CD14-positive monocyte (primary cell): ENCODE measurements at regions not wholly inside any gene's neighbourhood (a gene's known extent, or its start where the extent isn't known, plus 50 kb on each side); places are given as distances from the start of the nearest gene placed in this dataset.

Experiments
- DNase-seq, 3 donors: peaks; one replicate each; pipeline ENCODE4 v3.0.0-alpha.2; 2011 to 2022
- H2AFZ ChIP-seq: 2 replicates; pipeline ENCODE4 v1.6.0; 2012; ENCODE audit warnings: mild to moderate bottlenecking, low read depth, low read length, inconsistent platforms; ENCODE audit not compliant: insufficient read depth, poor library complexity, severe bottlenecking
- H3K27ac ChIP-seq, 2 donors: 1 replicate in 1 of 2; 2 replicates in 1 of 2; pipeline ENCODE4 v1.5.1; 2012 to 2013; ENCODE audit warnings: low read length in 2 of 2, control low read depth in 1 of 2, inconsistent platforms in 1 of 2, low read depth in 1 of 2, mild to moderate bottlenecking in 1 of 2
- H3K27me3 ChIP-seq, 2 donors: one replicate each; pipeline versions ENCODE4 v1.6.0 to v1.6.1; 2011 to 2013; ENCODE audit warnings: low read length in 2 of 2; ENCODE audit not compliant: control insufficient read depth in 2 of 2, insufficient read depth in 2 of 2
- H3K36me3 ChIP-seq, 2 donors: replicated peaks in 1 of 2; 1 replicate in 1 of 2; 2 replicates in 1 of 2; pipeline versions ENCODE4 v1.5.1 to v1.6.1; 2012 to 2013; ENCODE audit warnings: low read length in 2 of 2, control low read depth in 1 of 2, inconsistent platforms in 1 of 2, mild to moderate bottlenecking in 1 of 2; ENCODE audit not compliant: insufficient read depth in 2 of 2, control insufficient read depth in 1 of 2
- H3K4me1 ChIP-seq, 2 donors: 1 replicate in 1 of 2; 2 replicates in 1 of 2; pipeline versions ENCODE4 v1.5.1 to v1.6.1; 2012 to 2013; ENCODE audit warnings: low read length in 2 of 2, control low read depth in 1 of 2, inconsistent platforms in 1 of 2, mild to moderate bottlenecking in 1 of 2, moderate library complexity in 1 of 2; ENCODE audit not compliant: insufficient read depth in 2 of 2, control insufficient read depth in 1 of 2
- H3K4me2 ChIP-seq: replicated peaks from 2 replicates; pipeline ENCODE3; 2012; ENCODE audit warnings: low read length, moderate library complexity, mild to moderate bottlenecking; ENCODE audit not compliant: poor library complexity, severe bottlenecking; ENCODE audit errors: extremely low read depth
- H3K4me3 ChIP-seq, 3 experiments: fragments of 200-600 bp in 1 of 3; sonication (generic) in 1 of 3; replicated peaks in 1 of 3; 1 replicate in 2 of 3; 2 replicates in 1 of 3; pipeline ENCODE4 v1.5.1; 2011 to 2013; ENCODE audit warnings: low read length in 3 of 3, mild to moderate bottlenecking in 3 of 3, control low read depth in 2 of 3, low read depth in 2 of 3, inconsistent platforms in 1 of 3, moderate library complexity in 1 of 3
- H3K79me2 ChIP-seq: 2 replicates; pipeline ENCODE4 v1.6.0; 2012; ENCODE audit warnings: mild to moderate bottlenecking, control low read depth, inconsistent platforms, low read length, moderate library complexity; ENCODE audit not compliant: insufficient read depth
- H3K9ac ChIP-seq: 2 replicates; pipeline ENCODE4 v1.6.0; 2017; ENCODE audit warnings: low read length, mild to moderate bottlenecking; ENCODE audit not compliant: insufficient read depth, poor library complexity, severe bottlenecking
- H3K9me3 ChIP-seq, 2 donors: replicated peaks in 1 of 2; 1 replicate in 1 of 2; 2 replicates in 1 of 2; pipeline versions ENCODE4 v1.5.1 to v1.6.1; 2012 to 2013; ENCODE audit warnings: low read length in 2 of 2, control low read depth in 1 of 2; ENCODE audit not compliant: control insufficient read depth in 1 of 2, insufficient read depth in 1 of 2
- H4K20me1 ChIP-seq: 2 replicates; pipeline ENCODE4 v1.6.0; 2012; ENCODE audit warnings: mild to moderate bottlenecking, low read length, control low read depth, moderate library complexity; ENCODE audit not compliant: insufficient read depth
- H3K27ac Mint-ChIP-seq, 7 donors: one replicate each; pipeline ENCODE4 v1.8.0; 2020; ENCODE audit warnings: mild to moderate bottlenecking in 7 of 7, mixed read lengths in 7 of 7, moderate library complexity in 6 of 7, inconsistent platforms in 2 of 7
- H3K27me3 Mint-ChIP-seq, 3 donors: one replicate each; pipeline ENCODE4 v1.8.0; 2021 to 2022; ENCODE audit warnings: low read depth in 3 of 3, mild to moderate bottlenecking in 3 of 3, mixed read lengths in 3 of 3, moderate library complexity in 3 of 3, inconsistent platforms in 1 of 3
- H3K36me3 Mint-ChIP-seq, 2 donors: one replicate each; pipeline ENCODE4 v1.8.0; 2020; ENCODE audit warnings: mixed read lengths in 2 of 2, inconsistent platforms in 1 of 2, mild to moderate bottlenecking in 1 of 2
- H3K4me1 Mint-ChIP-seq: one replicate; pipeline ENCODE4 v1.8.0; 2020; ENCODE audit warnings: mild to moderate bottlenecking, mixed read lengths
- H3K4me3 Mint-ChIP-seq, 2 donors: one replicate each; pipeline ENCODE4 v1.8.0; 2020; ENCODE audit warnings: mild to moderate bottlenecking in 2 of 2, mixed read lengths in 2 of 2, moderate library complexity in 1 of 2
- H3K9me3 Mint-ChIP-seq, 7 donors: one replicate each; pipeline ENCODE4 v1.8.0; 2020 to 2022; ENCODE audit warnings: mixed read lengths in 7 of 7, mild to moderate bottlenecking in 6 of 7, moderate library complexity in 6 of 7, inconsistent platforms in 2 of 7
- WGBS: methylation state at CpG from one replicate; pipeline ENCODE4 v1.1.5; 2013; ENCODE audit warnings: missing lambda C conversion rate; ENCODE audit not compliant: insufficient coverage; 5-methylcytosine and 5-hydroxymethylcytosine counted together
- intact Hi-C, 2 donors: fragments of 100-400 bp; cut with micrococcal nuclease; formaldehyde crosslinking; loops; one replicate each; pipeline versions ENCODE4 v1.15.0 to v1.15.1; 2023
- TF ChIP-seq, protein P1 (sequence below): fragments of 200-600 bp; IDR thresholded peaks from one replicate; pipeline ENCODE4 v1.8.0; 2022; ENCODE audit warnings: antibody characterized with exemption, mild to moderate bottlenecking

DNA sequence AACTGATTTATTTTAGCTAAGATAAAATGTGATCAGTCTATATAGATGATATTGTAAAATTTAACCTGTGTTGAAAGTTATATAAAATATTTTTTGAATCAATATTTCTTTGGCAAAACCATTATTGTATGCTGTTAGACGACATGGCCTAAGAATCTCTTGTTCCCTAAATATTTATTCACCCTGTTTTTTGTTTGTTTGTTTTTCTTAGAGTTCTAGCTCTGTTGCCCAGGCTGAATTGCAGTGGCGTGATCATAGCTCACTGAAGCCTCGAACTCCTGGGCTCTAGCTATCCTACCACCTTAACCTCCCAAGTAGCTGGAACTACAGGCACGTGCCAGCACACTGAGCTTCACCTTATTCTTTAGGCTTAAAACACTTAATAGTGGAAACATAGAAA is 410.7 kb downstream of the ARL4A start:
- H3K27me3 Mint-ChIP-seq: peaks cover 0 to 2% (median 0%) of the 10 kb centered on the region in 3 donors

DNA sequence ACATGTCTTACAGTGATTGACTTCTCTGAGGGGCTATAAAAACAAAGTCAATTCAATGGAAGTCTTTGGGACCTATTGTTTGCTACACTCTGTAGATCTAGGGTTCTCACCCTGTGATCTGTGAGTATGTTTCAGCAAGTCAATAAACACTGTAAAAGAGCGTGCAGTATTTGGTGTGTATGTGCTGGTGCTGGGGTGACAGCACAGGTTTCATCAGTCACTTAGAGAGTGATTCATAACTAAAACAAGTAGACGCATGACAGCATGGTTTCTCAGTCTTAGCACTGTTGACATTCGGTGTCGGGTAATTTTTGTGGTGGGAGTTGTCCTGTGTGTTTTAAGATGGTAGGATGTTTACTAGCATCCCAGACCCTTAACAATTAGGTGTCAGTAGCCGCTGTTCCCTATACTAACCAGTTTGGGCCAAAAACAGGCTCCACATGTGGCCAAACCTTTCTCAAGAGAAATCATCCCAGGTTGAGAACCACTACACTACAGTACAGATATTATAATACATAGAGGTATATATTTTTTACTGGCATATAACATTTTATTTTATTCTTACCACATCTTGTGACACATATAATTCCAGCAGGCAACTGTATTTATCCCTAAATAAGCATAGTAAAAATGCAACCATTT is 411.8 kb downstream of the ARL4A start:
- H3K36me3 Mint-ChIP-seq: no peaks in the 10 kb centered on the region
- Histone ChIP-seq H3K9ac (no peak overlapping the region), H4K20me1 (no peaks in the 10 kb centered on the region), H3K4me2 (no peak overlapping the region), H3K4me3 (no peak overlapping the region), H3K4me1 (peaks cover 7 to 8% of the 10 kb centered on the region in 2 donors), H3K27ac (no peak overlapping the region), H2AFZ (no peak overlapping the region), H3K9me3 (no peaks in the 10 kb centered on the region), H3K79me2 (no peaks in the 10 kb centered on the region), H3K36me3 (no peaks in the 10 kb centered on the region), H3K27me3 (no peaks in the 10 kb centered on the region)
- H3K4me3 Mint-ChIP-seq: no peak overlapping the region
- H3K9me3 Mint-ChIP-seq: peaks cover 0 to 2% (median 0%) of the 10 kb centered on the region in 7 donors
- no peak for DNase-seq
- 89% methylated on average over 1 of the region's 5 CpGs for WGBS
- H3K27ac Mint-ChIP-seq: no peak overlapping the region
- intact Hi-C loops: no loop called here
- peaks cover 21% of the 10 kb centered on the region for H3K4me1 Mint-ChIP-seq
- TF ChIP-seq, protein P1, sequence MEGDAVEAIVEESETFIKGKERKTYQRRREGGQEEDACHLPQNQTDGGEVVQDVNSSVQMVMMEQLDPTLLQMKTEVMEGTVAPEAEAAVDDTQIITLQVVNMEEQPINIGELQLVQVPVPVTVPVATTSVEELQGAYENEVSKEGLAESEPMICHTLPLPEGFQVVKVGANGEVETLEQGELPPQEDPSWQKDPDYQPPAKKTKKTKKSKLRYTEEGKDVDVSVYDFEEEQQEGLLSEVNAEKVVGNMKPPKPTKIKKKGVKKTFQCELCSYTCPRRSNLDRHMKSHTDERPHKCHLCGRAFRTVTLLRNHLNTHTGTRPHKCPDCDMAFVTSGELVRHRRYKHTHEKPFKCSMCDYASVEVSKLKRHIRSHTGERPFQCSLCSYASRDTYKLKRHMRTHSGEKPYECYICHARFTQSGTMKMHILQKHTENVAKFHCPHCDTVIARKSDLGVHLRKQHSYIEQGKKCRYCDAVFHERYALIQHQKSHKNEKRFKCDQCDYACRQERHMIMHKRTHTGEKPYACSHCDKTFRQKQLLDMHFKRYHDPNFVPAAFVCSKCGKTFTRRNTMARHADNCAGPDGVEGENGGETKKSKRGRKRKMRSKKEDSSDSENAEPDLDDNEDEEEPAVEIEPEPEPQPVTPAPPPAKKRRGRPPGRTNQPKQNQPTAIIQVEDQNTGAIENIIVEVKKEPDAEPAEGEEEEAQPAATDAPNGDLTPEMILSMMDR: no peak
- peaks cover 0 to 2% (median 0%) of the 10 kb centered on the region in 3 donors for H3K27me3 Mint-ChIP-seq

More for the DNA sequence above, 410.7 kb downstream of the ARL4A start:
- TF ChIP-seq, protein P1: no peak
- H3K4me3 Mint-ChIP-seq: no peak overlapping the region
- peaks cover 0 to 2% (median 0%) of the 10 kb centered on the region in 7 donors for H3K9me3 Mint-ChIP-seq
- no peaks in the 10 kb centered on the region for H3K4me1 ChIP-seq
- no CpG with 5 or more reads among the region's 4 CpGs for WGBS
- no peak overlapping the region for H3K9ac ChIP-seq
- no peak overlapping the region for H3K27ac ChIP-seq
- H3K4me1 Mint-ChIP-seq: peaks cover 18% of the 10 kb centered on the region
- no peak overlapping the region for H3K4me2 ChIP-seq
- H3K27me3 ChIP-seq: no peaks in the 10 kb centered on the region
- no peak overlapping the region for H3K27ac Mint-ChIP-seq
- no peaks in the 10 kb centered on the region for H3K79me2 ChIP-seq
- H3K9me3 ChIP-seq: no peaks in the 10 kb centered on the region
- H4K20me1 ChIP-seq: no peaks in the 10 kb centered on the region
- no peaks in the 10 kb centered on the region for H3K36me3 Mint-ChIP-seq
- no peak overlapping the region for H3K4me3 ChIP-seq
- intact Hi-C loops: no loop called here
- no peak overlapping the region for H2AFZ ChIP-seq
- no peak for DNase-seq
- no peaks in the 10 kb centered on the region for H3K36me3 ChIP-seq
